HepG2 (cell line): ENCODE measurements at regions not wholly inside any gene's neighbourhood (a gene's known extent, or its start where the extent isn't known, plus 50 kb on each side); places are given as distances from the start of the nearest gene placed in this dataset.

Experiments
- PBX3 ChIP-seq: sonication (generic); formaldehyde crosslinking; IDR thresholded peaks from 2 replicates; pipeline ENCODE4 v1.8.1; 2023; ENCODE audit warnings: missing genetic modification reagents, inconsistent platforms, borderline replicate concordance
- PHF5A ChIP-seq: IDR thresholded peaks from one replicate; pipeline ENCODE4 v1.6.1; 2018; ENCODE audit warnings: low read depth, missing genetic modification reagents; ENCODE audit not compliant: unreplicated experiment
- TBX2 ChIP-seq: sonication (generic); formaldehyde crosslinking; IDR thresholded peaks from 2 replicates; pipeline ENCODE4 v1.5.0; 2020; ENCODE audit warnings: missing genetic modification reagents, mild to moderate bottlenecking, borderline replicate concordance
- ZNF282 ChIP-seq: fragments of 450-650 bp; IDR thresholded peaks from 2 replicates; pipeline ENCODE4 v1.6.1; 2018; ENCODE audit not compliant: partially characterized antibody

GRCh38 chr2:107337209-107337898 lies 451.4 kb upstream of the ST6GAL2 start:
- TF ChIP-seq PBX3 (CRISPR knock-in tag), result no peak
- TF ChIP-seq TBX2 (CRISPR knock-in tag), result no peak
- TF ChIP-seq PHF5A, result no peak
- TF ChIP-seq ZNF282, result no peak
